Mucosa of descending colon (tissue), 3 donors: ENCODE measurements at regions not wholly inside any gene's neighbourhood (a gene's known extent, or its start where the extent isn't known, plus 50 kb on each side); places are given as distances from the start of the nearest gene placed in this dataset.
"Not testable (repeated sequence)": the region's sequence is repeated elsewhere in the genome, so short reads cannot be mapped to it uniquely, and the experiment has no call there.

ENCODE experiments used
- ATAC-seq: fragments of 200-7000 bp; cut with Tn5 transposase; one replicate; pipeline ENCODE4 v1.9.1; 2020; ENCODE audit warnings: mild to moderate bottlenecking, moderate library complexity
- DNase-seq, 3 donors: peaks; one replicate each; pipeline ENCODE4 v3.0.0-alpha.2; 2020
- H3K36me3 ChIP-seq: fragments of 200-600 bp; one replicate; pipeline ENCODE4 v1.8.0; 2021; ENCODE audit warnings: low read depth, mild to moderate bottlenecking
- H3K4me1 ChIP-seq: fragments of 200-600 bp; one replicate; pipeline ENCODE4 v1.8.0; 2021; ENCODE audit warnings: low read depth, mild to moderate bottlenecking
- H3K4me3 ChIP-seq: fragments of 200-600 bp; one replicate; pipeline ENCODE4 v1.8.0; 2021; ENCODE audit warnings: mild to moderate bottlenecking
- H3K9me3 ChIP-seq: fragments of 200-600 bp; one replicate; pipeline ENCODE4 v1.8.0; 2021; ENCODE audit warnings: mild to moderate bottlenecking
- intact Hi-C, 2 donors: fragments of 100-400 bp; cut with DNase I in 1 of 2; cut with micrococcal nuclease in 1 of 2; formaldehyde crosslinking; loops; one replicate each; pipeline versions ENCODE4 v1.11.0 to v1.11.1; 2022; cut with DNase I, micrococcal nuclease
- TF ChIP-seq, protein P1 (sequence below): fragments of 200-600 bp; IDR thresholded peaks from one replicate; pipeline ENCODE4 v1.8.0; 2022; ENCODE audit warnings: antibody characterized with exemption, mild to moderate bottlenecking
- donor health status: DM: no; HTN: no; CAD: no; lungs with moderate emphysema.
- donor health status: DM: no; HTN: no; CAD: no.
- donor health status: DM: no; HTN: yes; CAD: no.

DNA sequence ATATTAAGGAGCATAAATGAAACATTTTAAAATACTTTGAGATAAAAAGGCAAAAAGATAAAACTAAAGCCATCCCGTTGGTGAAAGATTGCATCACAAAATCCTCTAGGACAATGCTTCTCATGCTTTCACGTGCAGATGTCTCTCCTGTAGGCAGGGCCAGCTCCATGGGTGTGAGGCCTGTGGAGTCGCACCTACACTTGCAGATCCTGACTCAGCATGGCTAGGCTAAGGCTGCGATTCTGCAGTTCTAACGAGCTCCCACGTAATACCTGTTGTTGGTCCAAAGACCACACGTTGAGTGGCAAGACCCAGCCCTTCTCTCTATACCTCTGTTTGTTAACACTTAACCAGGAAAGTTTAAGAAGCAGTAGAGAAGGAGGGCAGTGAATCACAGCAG is 62.1 kb upstream of the CAPRIN1 start:
- no peak overlapping the region for H3K4me3 ChIP-seq
- intact Hi-C loops = no loop called here
- ATAC-seq (no peak), DNase-seq (no peak)
- H3K36me3 ChIP-seq = no peaks in the 10 kb centered on the region
- no peaks in the 10 kb centered on the region for H3K9me3 ChIP-seq
- TF ChIP-seq, protein P1, sequence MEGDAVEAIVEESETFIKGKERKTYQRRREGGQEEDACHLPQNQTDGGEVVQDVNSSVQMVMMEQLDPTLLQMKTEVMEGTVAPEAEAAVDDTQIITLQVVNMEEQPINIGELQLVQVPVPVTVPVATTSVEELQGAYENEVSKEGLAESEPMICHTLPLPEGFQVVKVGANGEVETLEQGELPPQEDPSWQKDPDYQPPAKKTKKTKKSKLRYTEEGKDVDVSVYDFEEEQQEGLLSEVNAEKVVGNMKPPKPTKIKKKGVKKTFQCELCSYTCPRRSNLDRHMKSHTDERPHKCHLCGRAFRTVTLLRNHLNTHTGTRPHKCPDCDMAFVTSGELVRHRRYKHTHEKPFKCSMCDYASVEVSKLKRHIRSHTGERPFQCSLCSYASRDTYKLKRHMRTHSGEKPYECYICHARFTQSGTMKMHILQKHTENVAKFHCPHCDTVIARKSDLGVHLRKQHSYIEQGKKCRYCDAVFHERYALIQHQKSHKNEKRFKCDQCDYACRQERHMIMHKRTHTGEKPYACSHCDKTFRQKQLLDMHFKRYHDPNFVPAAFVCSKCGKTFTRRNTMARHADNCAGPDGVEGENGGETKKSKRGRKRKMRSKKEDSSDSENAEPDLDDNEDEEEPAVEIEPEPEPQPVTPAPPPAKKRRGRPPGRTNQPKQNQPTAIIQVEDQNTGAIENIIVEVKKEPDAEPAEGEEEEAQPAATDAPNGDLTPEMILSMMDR = no peak
- H3K4me1 ChIP-seq = no peaks in the 10 kb centered on the region

DNA sequence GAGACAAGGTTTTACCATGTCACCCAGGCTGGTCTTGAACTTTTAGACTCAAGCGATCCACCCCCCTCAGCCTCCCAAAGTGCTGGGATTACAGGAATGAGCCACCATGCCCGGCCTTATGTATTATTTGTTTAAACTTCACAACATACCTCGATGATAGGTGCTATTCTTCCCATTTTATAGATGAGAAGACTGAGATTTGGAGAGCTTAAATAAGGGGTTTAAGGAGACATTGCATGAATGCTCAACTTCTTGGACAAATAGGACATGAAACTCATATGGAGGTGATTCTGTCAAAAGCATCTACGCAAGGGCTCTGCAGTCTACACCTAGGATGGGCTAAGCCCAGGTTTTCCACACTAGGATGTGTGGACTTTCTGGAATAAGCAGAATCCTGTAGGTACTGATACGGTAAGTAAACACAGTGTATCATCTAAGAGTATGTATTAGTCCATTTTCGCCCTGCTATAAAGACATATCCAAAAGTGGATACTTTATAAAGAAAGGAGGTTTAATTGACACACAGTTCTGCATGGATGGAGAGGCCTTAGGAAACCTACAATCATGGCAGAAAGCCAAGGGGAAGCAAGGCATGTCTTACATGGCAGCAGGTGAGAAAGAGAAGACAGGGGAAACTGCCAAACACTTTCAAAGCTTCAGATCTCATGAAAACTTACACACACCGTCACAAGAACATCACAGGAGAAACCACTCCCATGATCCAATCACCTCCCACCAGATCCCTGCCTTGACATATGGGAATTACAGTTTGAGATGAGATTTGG is 62.8 kb upstream of the CAPRIN1 start:
- Histone ChIP-seq H3K4me3 (no peak overlapping the region), H3K9me3 (no peaks in the 10 kb centered on the region), H3K36me3 (no peaks in the 10 kb centered on the region), H3K4me1 (no peaks in the 10 kb centered on the region)
- DNase-seq = no peak
- TF ChIP-seq, protein P1 = no peak
- ATAC-seq = no peak
- intact Hi-C loops = no loop called here

DNA sequence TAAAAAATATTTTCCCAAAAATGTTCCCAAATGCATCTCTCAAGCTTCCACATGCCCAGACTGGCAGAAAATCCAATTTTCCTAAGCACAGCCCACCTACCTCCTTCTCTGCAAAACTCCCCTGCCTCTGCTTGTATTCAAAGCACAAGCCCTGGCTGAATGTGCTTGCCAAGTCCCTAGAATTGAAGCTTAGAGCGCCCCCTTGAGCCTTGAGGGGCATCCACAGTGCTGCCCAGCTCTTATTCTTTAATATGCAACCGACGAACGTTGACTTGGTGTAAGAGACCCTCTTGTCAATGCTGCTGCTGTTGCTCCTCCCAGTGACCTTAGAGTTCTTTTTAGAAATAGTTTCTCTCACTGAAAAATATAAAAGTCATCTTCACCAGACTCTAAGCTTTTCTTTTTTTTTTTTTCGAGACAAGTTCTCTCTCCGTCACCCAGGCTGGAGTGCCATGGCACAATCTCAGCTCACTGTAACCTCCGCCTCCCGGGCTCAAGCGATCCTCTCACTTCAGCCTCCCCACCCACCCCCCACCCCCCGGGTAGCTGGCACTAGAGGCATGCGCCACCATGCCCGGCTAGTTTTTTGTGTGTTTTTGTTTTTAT is 63.5 kb upstream of the CAPRIN1 start:
- H3K9me3 ChIP-seq = no peaks in the 10 kb centered on the region
- peak in 2 of 3 donors; percentile 60 to 81 for DNase-seq
- peak; percentile 81 for ATAC-seq
- no peaks in the 10 kb centered on the region for H3K4me1 ChIP-seq
- intact Hi-C loops = no loop called here
- no peak overlapping the region for H3K4me3 ChIP-seq
- TF ChIP-seq, protein P1 = peak; percentile 52
- no peaks in the 10 kb centered on the region for H3K36me3 ChIP-seq

DNA sequence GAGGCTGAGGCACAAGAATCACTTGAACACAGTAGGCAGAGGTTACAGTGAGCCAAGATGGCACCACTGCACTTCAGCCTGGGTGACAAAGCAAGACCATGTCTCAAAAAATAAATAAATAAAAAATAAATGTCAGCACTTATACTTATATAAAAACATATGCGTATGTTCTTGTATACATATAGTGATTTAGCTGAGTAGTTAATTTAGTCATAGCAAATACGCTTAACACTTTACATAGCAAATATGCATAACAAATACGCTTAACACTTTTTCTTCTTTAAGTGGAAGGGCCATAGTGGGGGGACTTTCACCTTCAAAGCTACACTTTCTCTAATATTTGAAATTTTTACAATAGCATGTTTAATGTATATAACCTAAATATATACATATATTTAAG is 64.0 kb upstream of the CAPRIN1 start:
- DNase-seq = no peak
- no peaks in the 10 kb centered on the region for H3K36me3 ChIP-seq
- H3K4me1 ChIP-seq = no peaks in the 10 kb centered on the region
- intact Hi-C loops = no loop called here
- no peak overlapping the region for H3K4me3 ChIP-seq
- no peak for ATAC-seq
- no peaks in the 10 kb centered on the region for H3K9me3 ChIP-seq
- TF ChIP-seq, protein P1 = no peak

DNA sequence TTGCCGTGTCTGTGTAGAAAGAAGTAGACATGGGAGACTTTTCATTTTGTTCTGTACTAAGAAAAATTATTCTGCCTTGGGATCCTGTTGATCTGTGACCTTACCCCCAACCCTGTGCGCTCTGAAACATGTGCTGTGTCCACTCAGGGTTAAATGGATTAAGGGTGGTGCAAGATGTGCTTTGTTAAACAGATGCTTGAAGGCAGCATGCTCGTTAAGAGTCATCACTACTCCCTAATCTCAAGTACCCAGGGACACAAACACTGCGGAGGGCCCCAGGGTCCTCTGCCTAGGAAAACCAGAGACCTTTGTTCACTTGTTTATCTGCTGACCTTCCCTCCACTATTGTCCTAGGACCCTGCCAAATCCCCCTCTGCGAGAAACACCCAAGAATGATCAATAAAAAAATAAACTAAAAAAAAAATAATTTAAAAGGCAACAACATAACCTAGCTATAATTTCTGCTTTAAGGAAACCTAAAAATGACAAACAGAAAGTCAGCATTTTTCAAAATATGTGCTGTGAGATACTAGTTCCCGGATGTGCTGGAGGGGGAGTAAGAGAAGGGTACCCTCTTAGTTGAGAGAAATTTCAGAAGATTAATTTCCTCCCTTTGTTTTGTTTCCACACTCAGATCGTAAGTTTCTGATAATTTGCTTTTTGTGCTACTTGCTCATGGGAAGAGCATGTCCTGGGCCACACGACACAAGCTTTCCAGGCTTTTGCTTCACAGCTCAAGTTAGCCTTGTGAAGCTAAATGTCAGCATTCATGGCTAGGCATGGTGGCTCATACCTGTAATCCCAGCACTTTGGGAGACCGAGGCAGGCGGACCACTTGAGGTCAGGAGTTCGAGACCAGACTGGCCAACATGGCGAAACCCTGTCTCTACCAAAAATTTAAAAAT is 64.7 kb upstream of the CAPRIN1 start:
- H3K9me3 ChIP-seq, H3K4me3 ChIP-seq, ATAC-seq, H3K36me3 ChIP-seq, intact Hi-C loops, H3K4me1 ChIP-seq, DNase-seq: not testable (repeated sequence)
